ENCODE measurements at regions not wholly inside any gene's neighbourhood (a gene's known extent, or its start where the extent isn't known, plus 50 kb on each side); places are given as distances from the start of the nearest gene placed in this dataset.

GRCh38 chr12:97680751-97681150, 218.1 kb downstream of the RMST start:
- Histone ChIP-seq H3K9me3 (peaks cover 7% of the 10 kb centered on the region; the same call in 1 of the 2 replicates), H3K4me1 (ENCODE audit: control insufficient read depth in 1 of 2, insufficient read depth in 2 of 2, low read depth in 1 of 2, low read length in 1 of 2) (no peaks in the 10 kb centered on the region), H2AFZ (ENCODE audit: low read depth) (no peak overlapping the region), H3K27ac (ENCODE audit: low read depth in 2 of 2, low read length in 1 of 2) (no peak overlapping the region), H4K20me1 (ENCODE audit: insufficient read depth) (no peaks in the 10 kb centered on the region), H3K9me2 (no peaks in the 10 kb centered on the region), H3K4me3 (ENCODE audit: low read depth in 2 of 2, low read length in 1 of 2) (no peak overlapping the region), H3F3A (replicated peaks; ENCODE audit: insufficient read depth) (no peaks in the 10 kb centered on the region), H3K9ac (no peak overlapping the region), H3K4me2 (no peak overlapping the region), H3K36me3 (replicated peaks in 1 of 2; ENCODE audit: control insufficient read depth in 1 of 2, insufficient read depth in 2 of 2, low read length in 1 of 2) (no peaks in the 10 kb centered on the region), H3K27me3 (ENCODE audit: insufficient read depth) (no peaks in the 10 kb centered on the region), H3K79me2 (ENCODE audit: insufficient read depth) (no peaks in the 10 kb centered on the region)
- WGBS (ENCODE audit: low lambda C conversion rate) = 46% methylated on average over 2 of the region's 2 CpGs
- POLR2A ChIA-PET = no interaction called here
- TF ChIP-seq EZH2phosphoT487 (IDR thresholded peaks at IDR 0.05; ENCODE audit: borderline replicate concordance, low read depth) (no peak), YY1 (IDR thresholded peaks at IDR 0.05; ENCODE audit: low read depth) (no peak), GABPA (IDR thresholded peaks at IDR 0.05; ENCODE audit: low read depth) (no peak), RAD21 (IDR thresholded peaks at IDR 0.05; ENCODE audit: low read length) (no peak), USF1 (IDR thresholded peaks at IDR 0.05; ENCODE audit: borderline replicate concordance, low read depth) (no peak), RFX5 (IDR thresholded peaks at IDR 0.05; ENCODE audit: low read length) (no peak), RCOR1 (IDR thresholded peaks at IDR 0.05; ENCODE audit: low read length) (no peak), ELF1 (IDR thresholded peaks at IDR 0.05) (no peak), SMC3 (IDR thresholded peaks at IDR 0.05; ENCODE audit: low read depth, low read length) (no peak), EP300 (IDR thresholded peaks at IDR 0.05; ENCODE audit: borderline replicate concordance in 1 of 2, low read depth in 1 of 2, low read length in 1 of 2) (no peak), CHD2 (IDR thresholded peaks at IDR 0.05; ENCODE audit: low read length, partially characterized antibody) (no peak), JUND (IDR thresholded peaks at IDR 0.05) (no peak)
- TF ChIP-seq, protein P1, sequence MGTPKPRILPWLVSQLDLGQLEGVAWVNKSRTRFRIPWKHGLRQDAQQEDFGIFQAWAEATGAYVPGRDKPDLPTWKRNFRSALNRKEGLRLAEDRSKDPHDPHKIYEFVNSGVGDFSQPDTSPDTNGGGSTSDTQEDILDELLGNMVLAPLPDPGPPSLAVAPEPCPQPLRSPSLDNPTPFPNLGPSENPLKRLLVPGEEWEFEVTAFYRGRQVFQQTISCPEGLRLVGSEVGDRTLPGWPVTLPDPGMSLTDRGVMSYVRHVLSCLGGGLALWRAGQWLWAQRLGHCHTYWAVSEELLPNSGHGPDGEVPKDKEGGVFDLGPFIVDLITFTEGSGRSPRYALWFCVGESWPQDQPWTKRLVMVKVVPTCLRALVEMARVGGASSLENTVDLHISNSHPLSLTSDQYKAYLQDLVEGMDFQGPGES (IDR thresholded peaks at IDR 0.05; ENCODE audit: low read depth, low read length) = no peak
- TF ChIP-seq, protein P2, sequence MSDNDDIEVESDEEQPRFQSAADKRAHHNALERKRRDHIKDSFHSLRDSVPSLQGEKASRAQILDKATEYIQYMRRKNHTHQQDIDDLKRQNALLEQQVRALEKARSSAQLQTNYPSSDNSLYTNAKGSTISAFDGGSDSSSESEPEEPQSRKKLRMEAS (IDR thresholded peaks at IDR 0.05; ENCODE audit: low read depth) = no peak
- CTCF ChIA-PET = interaction anchor here (1.4 kb wide), 1 partner anchor 13 kb away, joined by 3 read pairs; no protein-coding TSS in a partner anchor
- DNase-seq = no peak

- CTCF ChIA-PET = interaction anchor here (0.6 to 1.4 kb wide), 2 partner anchors 12 to 14 kb away, joined by 3 read pairs; no protein-coding TSS in a partner anchor
- no peaks in the 10 kb centered on the region for H3K9me2 ChIP-seq
- H3K4me3 ChIP-seq (ENCODE audit: low read depth in 2 of 2, low read length in 1 of 2) = no peak overlapping the region
- H3F3A ChIP-seq (replicated peaks; ENCODE audit: insufficient read depth) = no peaks in the 10 kb centered on the region
- no peaks in the 10 kb centered on the region for H3K36me3 ChIP-seq (replicated peaks in 1 of 2; ENCODE audit: control insufficient read depth in 1 of 2, insufficient read depth in 2 of 2, low read length in 1 of 2)
- H3K79me2 ChIP-seq (ENCODE audit: insufficient read depth) = no peaks in the 10 kb centered on the region
- TF ChIP-seq NFIC (IDR thresholded peaks at IDR 0.05; ENCODE audit: borderline replicate concordance) (no peak), RAD21 (IDR thresholded peaks at IDR 0.05; ENCODE audit: low read length) (no peak), RFX5 (IDR thresholded peaks at IDR 0.05; ENCODE audit: low read length) (no peak), MEF2A (IDR thresholded peaks at IDR 0.05; ENCODE audit: borderline replicate concordance, low read depth) (no peak), RCOR1 (IDR thresholded peaks at IDR 0.05; ENCODE audit: low read length) (no peak), EZH2phosphoT487 (IDR thresholded peaks at IDR 0.05; ENCODE audit: borderline replicate concordance, low read depth) (no peak), YY1 (IDR thresholded peaks at IDR 0.05; ENCODE audit: low read depth) (no peak), RXRA (IDR thresholded peaks at IDR 0.05; ENCODE audit: borderline replicate concordance, low read depth) (no peak), GATA2 (CRISPR knock-in tag; IDR thresholded peaks at IDR 0.05) (no peak), SIN3A (IDR thresholded peaks at IDR 0.05; ENCODE audit: borderline replicate concordance, low read depth, low read length) (no peak), USF1 (IDR thresholded peaks at IDR 0.05; ENCODE audit: borderline replicate concordance, low read depth) (no peak), FOXJ3 (CRISPR knock-in tag; IDR thresholded peaks at IDR 0.05) (no peak), EP300 (IDR thresholded peaks at IDR 0.05; ENCODE audit: borderline replicate concordance in 1 of 2, low read depth in 1 of 2, low read length in 1 of 2) (no peak)
- TF ChIP-seq, protein P2 (IDR thresholded peaks at IDR 0.05; ENCODE audit: low read depth) = no peak
- TF ChIP-seq, protein P1 (IDR thresholded peaks at IDR 0.05; ENCODE audit: low read depth, low read length) = no peak
- no peak overlapping the region for H2AFZ ChIP-seq (ENCODE audit: low read depth)
- H3K9me3 ChIP-seq = peaks cover 7% of the 10 kb centered on the region; the same call in 1 of the 2 replicates
- WGBS (ENCODE audit: low lambda C conversion rate) = 16% methylated on average over 8 of the region's 8 CpGs
- H4K20me1 ChIP-seq (ENCODE audit: insufficient read depth) = no peaks in the 10 kb centered on the region
- H3K27ac ChIP-seq (ENCODE audit: low read depth in 2 of 2, low read length in 1 of 2) = no peak overlapping the region
- POLR2A ChIA-PET = no interaction called here
- DNase-seq = no peak
- H3K27me3 ChIP-seq (ENCODE audit: insufficient read depth) = no peaks in the 10 kb centered on the region
- no peaks in the 10 kb centered on the region for H3K4me1 ChIP-seq (ENCODE audit: control insufficient read depth in 1 of 2, insufficient read depth in 2 of 2, low read depth in 1 of 2, low read length in 1 of 2)
- no peak overlapping the region for H3K9ac ChIP-seq
- no peak overlapping the region for H3K4me2 ChIP-seq
Observed at GRCh38 chr12:97681612-97682504, 219.3 kb downstream of the RMST start.

All from SK-N-SH (cell line).